GM19099 (cell line): ENCODE measurements at regions not wholly inside any gene's neighbourhood (a gene's known extent, or its start where the extent isn't known, plus 50 kb on each side); places are given as distances from the start of the nearest gene placed in this dataset.

Experiments used
- POLR2A ChIP-seq: IDR thresholded peaks from 3 replicates; pipeline ENCODE4 v1.6.1; 2011; ENCODE audit warnings: low read depth; ENCODE audit not compliant: insufficient read length; ENCODE audit errors: extremely low read depth

DNA sequence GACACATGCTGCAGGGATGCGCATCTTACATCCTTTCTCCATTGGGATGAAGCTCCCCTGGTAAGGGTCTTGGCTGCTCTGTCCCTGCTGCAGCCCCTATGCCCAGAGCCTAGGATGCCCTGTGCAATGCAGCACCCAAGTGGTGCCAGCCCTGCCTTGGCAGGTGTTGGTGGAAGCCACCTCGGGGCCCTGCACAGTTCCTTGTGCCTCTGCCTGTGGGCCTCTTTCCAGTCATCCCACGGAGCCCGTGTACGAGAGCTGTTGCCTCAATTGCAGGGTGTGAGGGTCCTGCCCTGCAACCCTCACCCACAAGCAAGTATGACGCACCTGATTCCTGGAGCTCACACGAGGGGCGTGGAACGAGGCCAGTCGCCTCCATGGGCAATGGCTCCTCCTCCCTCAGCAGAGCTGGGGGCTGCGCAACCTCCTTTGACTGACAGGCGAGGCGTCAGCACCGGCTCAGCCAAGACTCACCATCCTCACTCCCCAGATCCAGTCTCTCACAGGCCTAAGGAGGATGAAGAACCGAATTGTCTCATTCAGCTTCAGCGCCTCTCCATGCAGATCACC lies 719.6 kb downstream of the BRD1 start:
- no peak for TF ChIP-seq POLR2A

- no peak for TF ChIP-seq POLR2A
Measured at GRCh38 chr22:49107561-49107960, 720.1 kb downstream of the BRD1 start.

GRCh38 chr22:49106842-49107152 lies 720.9 kb downstream of the BRD1 start:
- TF ChIP-seq POLR2A, result no peak

DNA sequence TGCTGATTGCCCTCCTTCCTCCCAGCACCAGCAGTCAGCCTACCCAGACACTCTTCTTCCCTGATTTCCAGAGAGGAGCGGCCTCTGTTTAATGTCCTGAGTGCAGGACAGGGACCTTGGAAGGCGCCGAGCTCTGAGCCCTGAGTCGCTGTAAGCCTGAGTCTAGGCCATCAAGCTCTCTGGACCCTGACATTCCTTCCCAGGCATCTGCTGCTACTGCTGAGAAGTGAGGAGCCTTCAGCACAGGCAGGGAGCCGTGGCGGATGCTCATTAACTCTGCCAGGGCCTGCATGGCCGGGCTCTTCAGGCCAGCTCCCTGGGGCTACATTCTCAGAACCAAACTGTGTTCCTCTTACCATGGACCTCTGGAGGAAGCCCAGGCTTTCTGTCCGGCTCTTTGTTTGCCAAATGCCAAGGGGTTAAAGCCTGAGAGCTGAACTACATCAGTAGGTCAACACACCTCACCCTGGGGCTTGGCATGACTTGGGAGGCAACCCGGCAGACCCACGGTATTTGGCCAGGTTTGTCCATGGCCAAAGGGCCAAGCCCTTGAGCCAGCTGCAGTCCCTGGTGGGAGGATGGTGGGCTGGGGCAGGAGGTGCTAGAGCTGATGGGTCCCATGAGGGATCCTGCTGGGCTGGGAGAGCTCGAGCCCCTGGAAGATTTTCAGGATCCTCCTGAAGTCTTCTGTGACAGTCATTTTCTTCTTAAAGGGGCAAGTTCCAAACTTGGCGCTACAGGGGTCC lies 721.4 kb downstream of the BRD1 start:
- TF ChIP-seq POLR2A, result no peak

- TF ChIP-seq POLR2A, result no peak
Measured at GRCh38 chr22:49104434-49104833, 723.2 kb downstream of the BRD1 start.

GRCh38 chr22:49103314-49104059 lies 724.2 kb downstream of the BRD1 start:
- no peak for TF ChIP-seq POLR2A

GRCh38 chr22:49102367-49102766 lies 725.3 kb downstream of the BRD1 start:
- TF ChIP-seq POLR2A, result no peak

DNA sequence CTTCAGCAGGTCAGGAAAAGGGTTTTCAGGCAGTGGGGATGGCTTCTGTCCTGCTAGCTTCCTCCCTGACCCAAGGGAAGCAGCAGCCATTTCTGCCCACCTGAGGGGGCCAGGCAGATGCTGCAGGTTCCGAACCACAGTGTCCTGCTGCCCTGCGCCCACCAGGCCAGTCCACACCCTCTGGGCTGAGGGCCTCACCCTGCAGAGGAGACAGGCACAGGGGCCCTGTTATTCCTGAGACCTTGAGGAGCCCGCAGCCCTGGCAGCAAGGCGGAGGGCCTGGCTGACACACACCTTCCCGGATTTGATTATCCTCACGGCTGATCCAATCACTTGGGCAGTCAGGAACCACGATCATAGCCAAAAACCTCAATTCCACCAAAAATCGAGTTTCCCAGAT lies 725.8 kb downstream of the BRD1 start:
- no peak for TF ChIP-seq POLR2A

DNA sequence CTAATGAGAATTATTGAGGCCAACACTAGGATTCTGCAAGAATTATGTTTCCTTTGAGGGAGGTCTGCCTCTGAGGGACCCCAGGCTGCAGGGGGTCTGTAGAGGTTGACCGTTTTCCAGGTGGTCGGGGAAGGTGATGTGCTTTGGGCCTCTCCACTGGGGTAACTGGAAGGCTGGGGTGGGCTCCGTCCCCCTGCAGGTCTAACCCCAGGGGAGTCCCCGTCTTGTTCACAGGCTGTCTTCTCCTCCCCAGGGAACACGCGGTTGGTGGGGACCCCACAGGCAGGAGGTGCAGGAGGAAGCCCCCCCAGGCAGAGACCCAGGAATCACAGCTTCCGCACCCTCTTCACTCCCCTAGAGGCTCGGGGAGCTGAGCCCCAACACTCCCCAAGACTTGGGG lies 726.4 kb downstream of the BRD1 start:
- TF ChIP-seq POLR2A, result no peak

- TF ChIP-seq POLR2A, result no peak
Measured at GRCh38 chr22:49100773-49101172, 726.9 kb downstream of the BRD1 start.

DNA sequence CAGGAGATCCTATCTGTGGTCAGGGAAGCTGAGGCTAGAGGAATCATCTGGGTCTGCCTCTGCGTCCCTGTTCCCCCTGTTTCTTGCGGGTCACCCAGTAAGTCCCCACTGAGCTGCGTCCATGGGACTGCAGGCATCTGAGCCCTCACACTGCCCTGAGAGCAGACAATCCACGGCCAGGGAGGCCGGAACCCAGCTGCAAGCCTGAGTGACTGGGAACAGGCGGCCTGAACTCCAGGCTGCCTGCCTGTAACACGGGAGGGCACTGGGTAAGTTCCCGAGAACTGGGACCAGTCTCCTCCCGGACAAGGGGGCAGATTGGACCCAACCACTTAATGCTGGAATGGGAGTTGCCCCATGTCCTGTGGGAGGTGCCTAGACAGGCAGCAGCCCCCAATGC lies 727.4 kb downstream of the BRD1 start:
- TF ChIP-seq POLR2A, result no peak

GRCh38 chr22:49099496-49100124 lies 728.1 kb downstream of the BRD1 start:
- TF ChIP-seq POLR2A, result no peak

DNA sequence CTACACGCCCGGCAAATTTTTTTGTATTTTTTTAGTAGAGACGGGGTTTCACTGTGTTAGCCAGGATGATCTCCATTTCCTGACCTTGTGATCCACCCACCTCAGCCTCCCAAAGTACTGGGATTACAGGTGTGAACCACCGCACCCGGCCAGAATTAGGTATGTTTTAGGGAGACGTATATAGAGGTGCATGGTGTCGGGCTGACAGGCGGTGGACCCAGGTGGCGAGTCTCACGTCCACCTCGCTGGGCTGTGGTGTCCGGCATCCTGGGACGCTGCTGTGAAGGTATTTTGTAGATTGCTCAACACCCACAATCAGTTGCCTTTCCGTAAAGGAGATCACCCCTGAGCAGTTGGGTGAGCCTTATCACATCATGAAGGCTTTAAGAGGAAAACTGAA lies 728.6 kb downstream of the BRD1 start:
- TF ChIP-seq POLR2A, result no peak

DNA sequence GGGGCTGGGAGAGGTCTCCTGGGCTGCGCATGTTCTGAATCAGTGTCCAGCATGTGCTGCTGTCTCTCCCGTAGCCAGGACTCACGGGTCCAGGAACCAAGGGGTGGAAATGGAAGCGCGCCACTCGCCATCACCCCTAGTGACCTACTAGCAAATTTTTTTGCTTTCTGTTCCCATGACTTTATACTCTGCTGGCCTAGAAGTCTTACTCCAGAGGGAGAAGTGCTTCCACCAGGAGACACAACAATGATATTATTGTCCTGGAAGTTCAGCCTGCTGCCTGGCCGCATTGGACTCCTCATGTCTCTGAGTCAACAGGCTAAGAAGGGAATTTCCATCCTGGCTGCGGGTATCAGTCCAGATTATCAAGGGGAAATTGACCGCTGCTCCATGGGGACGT lies 729.7 kb downstream of the BRD1 start:
- TF ChIP-seq POLR2A, result no peak

DNA sequence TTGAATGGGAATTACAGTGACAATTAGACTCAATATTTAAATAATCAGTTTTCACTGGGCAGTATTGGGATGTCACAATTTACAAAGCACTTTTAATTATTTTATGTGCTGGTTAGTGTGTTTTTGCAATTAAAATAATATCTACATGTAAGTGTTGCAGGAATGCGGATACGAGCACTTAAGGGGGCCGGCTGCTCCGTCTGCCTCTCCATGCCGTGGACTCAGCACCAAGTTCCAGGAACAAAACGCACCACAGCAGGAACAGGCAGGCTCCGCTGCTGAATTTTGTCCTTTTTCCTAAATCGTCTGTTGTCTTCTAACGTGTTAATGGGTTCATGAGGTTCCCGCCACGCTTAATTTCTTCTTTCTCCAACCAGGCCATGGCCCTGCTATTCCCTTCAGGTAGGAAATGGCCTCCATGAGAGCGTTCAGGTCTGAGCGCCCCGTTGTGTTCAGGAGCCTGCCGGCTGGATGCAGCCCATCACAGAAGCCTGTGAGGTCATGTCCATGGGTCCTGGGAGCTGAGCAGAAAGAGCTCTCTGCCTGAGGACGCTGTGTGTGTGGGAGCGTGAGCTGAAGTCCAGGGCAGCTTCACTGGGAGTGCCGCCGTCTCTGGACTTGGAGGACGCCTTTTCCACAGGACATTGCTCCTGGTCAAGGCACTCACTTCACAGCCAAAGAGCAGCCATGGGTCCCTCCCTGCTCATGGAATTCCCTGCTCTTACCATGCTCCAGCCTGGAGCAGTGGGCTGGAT lies 730.3 kb downstream of the BRD1 start:
- no peak for TF ChIP-seq POLR2A

DNA sequence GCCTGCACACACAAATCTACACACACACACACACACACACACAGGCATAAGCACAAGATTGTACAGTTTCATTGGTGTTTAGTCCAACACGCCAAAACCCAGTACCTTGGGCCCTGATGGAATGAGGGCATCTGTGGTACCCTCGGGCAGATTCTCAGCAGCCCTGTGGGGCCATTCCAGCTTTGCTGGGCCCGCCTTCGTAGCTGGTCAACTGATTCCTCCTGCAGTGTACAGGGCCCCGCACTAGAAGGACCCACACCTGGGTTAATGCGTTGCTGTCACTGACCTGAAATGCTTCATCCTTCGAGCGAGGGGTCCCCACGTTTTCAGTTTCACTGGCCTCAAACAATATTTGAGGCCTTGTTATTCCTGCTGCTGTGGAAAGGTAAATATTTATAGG lies 731.2 kb downstream of the BRD1 start:
- no peak for TF ChIP-seq POLR2A

DNA sequence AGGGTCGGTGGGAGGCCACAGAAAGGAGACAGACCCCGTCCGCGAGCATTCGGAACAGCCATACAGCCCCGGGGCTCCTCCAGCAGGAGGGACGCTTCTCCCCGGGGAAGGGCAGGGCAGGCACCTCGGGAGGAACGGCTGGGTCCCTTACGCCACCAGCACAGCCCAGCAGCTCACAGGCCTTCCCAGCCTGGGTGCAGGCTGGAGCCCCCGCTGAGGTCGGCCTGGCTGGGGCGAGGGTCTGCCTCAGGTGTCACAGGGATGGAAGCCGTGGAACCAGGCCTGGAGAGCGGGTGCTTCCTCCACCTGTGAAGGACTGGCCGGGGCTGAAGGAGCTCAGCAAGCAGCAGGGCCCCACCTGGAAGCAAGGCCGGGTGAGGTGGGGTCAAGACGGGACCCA lies 732.3 kb downstream of the BRD1 start:
- TF ChIP-seq POLR2A, result no peak
